Smooth muscle cell (in vitro differentiated cells): ENCODE measurements at regions not wholly inside any gene's neighbourhood (a gene's known extent, or its start where the extent isn't known, plus 50 kb on each side); places are given as distances from the start of the nearest gene placed in this dataset.

Experiments used
- DNase-seq: peaks from one replicate; lab custom pipeline; 2025; ENCODE audit not compliant: unreplicated experiment; lab: John Stamatoyannopoulos, UW
- H2AFZ ChIP-seq: fragments of 200-600 bp; sonication (generic); 2 replicates; pipeline ENCODE4 v1.6.0; 2016; ENCODE audit warnings: antibody characterized with exemption, low read depth, mild to moderate bottlenecking
- H3F3A ChIP-seq: fragments of 200-600 bp; sonication (generic); 2 replicates; pipeline ENCODE4 v1.6.0; 2017; ENCODE audit warnings: antibody characterized with exemption, low read depth
- H3K27ac ChIP-seq: fragments of 200-600 bp; sonication (generic); 2 replicates; pipeline ENCODE4 v1.5.1; 2016; ENCODE audit warnings: low read depth, mild to moderate bottlenecking
- H3K27me3 ChIP-seq: fragments of 200-600 bp; sonication (generic); 2 replicates; pipeline ENCODE4 v1.6.1; 2016; ENCODE audit warnings: low read depth, mild to moderate bottlenecking
- H3K36me3 ChIP-seq: fragments of 200-600 bp; sonication (generic); 2 replicates; pipeline ENCODE4 v1.5.1; 2016; ENCODE audit warnings: low read depth
- H3K4me1 ChIP-seq: fragments of 200-600 bp; sonication (generic); 2 replicates; pipeline ENCODE4 v1.5.1; 2016; ENCODE audit warnings: low read depth
- H3K4me2 ChIP-seq: fragments of 200-600 bp; sonication (generic); 2 replicates; pipeline ENCODE4 v1.6.0; 2016; ENCODE audit warnings: mild to moderate bottlenecking
- H3K4me3 ChIP-seq: fragments of 200-600 bp; sonication (generic); 2 replicates; pipeline ENCODE4 v1.5.1; 2016; ENCODE audit warnings: mild to moderate bottlenecking
- H3K79me2 ChIP-seq: fragments of 200-600 bp; sonication (generic); 2 replicates; pipeline ENCODE4 v1.6.0; 2016; ENCODE audit warnings: low read depth, mild to moderate bottlenecking
- H3K9ac ChIP-seq: fragments of 200-600 bp; sonication (generic); 2 replicates; pipeline ENCODE4 v1.6.0; 2016; ENCODE audit warnings: low read depth
- H3K9me3 ChIP-seq: fragments of 200-600 bp; sonication (generic); replicated peaks from 2 replicates; pipeline ENCODE4 v1.5.1; 2016; ENCODE audit warnings: low read depth
- H4K20me1 ChIP-seq: fragments of 200-600 bp; sonication (generic); 2 replicates; pipeline ENCODE4 v1.6.0; 2016; ENCODE audit warnings: low read depth
- CTCF ChIP-seq: fragments of 200-600 bp; sonication (generic); IDR thresholded peaks from 2 replicates; pipeline ENCODE4 v1.5.1; 2017; ENCODE audit warnings: borderline replicate concordance, mild to moderate bottlenecking, antibody characterized with exemption; ENCODE audit not compliant: insufficient read depth, poor library complexity, severe bottlenecking
- WGBS: methylation state at CpG from one replicate; pipeline ENCODE4 v1.1.7; 2016; ENCODE audit warnings: low lambda C conversion rate; 5-methylcytosine and 5-hydroxymethylcytosine counted together

GRCh38 chr13:99064624-99065234 lies 86.9 kb upstream of the DOCK9 start:
- Histone ChIP-seq H3K4me1 (no peaks in the 10 kb centered on the region), H3K9ac (no peak overlapping the region), H3K4me3 (no peak overlapping the region), H4K20me1 (no peaks in the 10 kb centered on the region), H3K79me2 (no peaks in the 10 kb centered on the region), H3K36me3 (no peaks in the 10 kb centered on the region), H3K4me2 (no peak overlapping the region), H3K27me3 (no peaks in the 10 kb centered on the region), H3K9me3 (no peaks in the 10 kb centered on the region), H2AFZ (no peak overlapping the region), H3F3A (no peaks in the 10 kb centered on the region), H3K27ac (no peak overlapping the region)
- no peak for DNase-seq
- 33% methylated on average over 5 of the region's 5 CpGs for WGBS
- no peak for TF ChIP-seq CTCF

GRCh38 chr13:99065235-99066015 lies 87.6 kb upstream of the DOCK9 start:
- Histone ChIP-seq H2AFZ (no peak overlapping the region), H3K4me2 (no peak overlapping the region), H3K4me3 (no peak overlapping the region), H3F3A (no peaks in the 10 kb centered on the region), H3K36me3 (no peaks in the 10 kb centered on the region), H3K9me3 (no peaks in the 10 kb centered on the region), H3K27ac (no peak overlapping the region), H3K4me1 (no peaks in the 10 kb centered on the region), H3K79me2 (no peaks in the 10 kb centered on the region), H3K27me3 (no peaks in the 10 kb centered on the region), H3K9ac (no peak overlapping the region), H4K20me1 (no peaks in the 10 kb centered on the region)
- no peak for TF ChIP-seq CTCF
- no peak for DNase-seq
- WGBS: 88% methylated on average over 7 of the region's 7 CpGs

GRCh38 chr13:99066219-99066618 lies 88.4 kb upstream of the DOCK9 start:
- no peak overlapping the region for H3K9ac ChIP-seq
- H3K4me3 ChIP-seq: no peak overlapping the region
- DNase-seq: no peak
- H3K9me3 ChIP-seq: no peaks in the 10 kb centered on the region
- H3K4me1 ChIP-seq: no peaks in the 10 kb centered on the region
- no peak overlapping the region for H3K27ac ChIP-seq
- H4K20me1 ChIP-seq: no peaks in the 10 kb centered on the region
- 90% methylated on average over 1 of the region's 1 CpG for WGBS
- no peaks in the 10 kb centered on the region for H3F3A ChIP-seq
- no peaks in the 10 kb centered on the region for H3K27me3 ChIP-seq
- H3K36me3 ChIP-seq: no peaks in the 10 kb centered on the region
- H3K4me2 ChIP-seq: no peak overlapping the region
- H2AFZ ChIP-seq: no peak overlapping the region
- TF ChIP-seq CTCF: no peak
- no peaks in the 10 kb centered on the region for H3K79me2 ChIP-seq
